ENCODE measurements at regions not wholly inside any gene's neighbourhood (a gene's known extent, or its start where the extent isn't known, plus 50 kb on each side); places are given as distances from the start of the nearest gene placed in this dataset.
"Not testable (repeated sequence)": the region's sequence is repeated elsewhere in the genome, so short reads cannot be mapped to it uniquely, and the experiment has no call there.

GRCh38 chr10:109801191-109801590 is 122.1 kb downstream of the XPNPEP1 start:
- TF ChIP-seq CTCF (IDR thresholded peaks at IDR 0.05); EZH2 (IDR thresholded peaks at IDR 0.05; ENCODE audit: borderline replicate concordance, insufficient read depth, low read depth, low read length, poor library complexity, severe bottlenecking): not testable (repeated sequence)

Data from B cell (primary cell).